WTC11 (cell line): ENCODE measurements at regions not wholly inside any gene's neighbourhood (a gene's known extent, or its start where the extent isn't known, plus 50 kb on each side); places are given as distances from the start of the nearest gene placed in this dataset.

Source experiments
- ATAC-seq: fragments of 200-7000 bp; cut with Tn5 transposase; 2 replicates; pipeline ENCODE4 v1.10.0; 2021; ENCODE audit warnings: mild to moderate bottlenecking, moderate library complexity
- CTCF ChIA-PET: fragments of 300-600 bp; sonication (Branson Sonifier 250); formaldehyde crosslinking; loops from one replicate; lab custom pipeline; 2021; ENCODE audit warnings: antibody characterized with exemption; lab: Charles Lee
- POLR2A ChIA-PET: fragments of 350-600 bp; sonication (Branson Sonifier 250); formaldehyde crosslinking; loops from one replicate; lab custom pipeline; 2021; ENCODE audit warnings: antibody characterized with exemption; lab: Charles Lee
- DNase-seq: peaks from one replicate; pipeline ENCODE4 v3.0.0; 2021; ENCODE audit warnings: low spot score
- H3K27ac Mint-ChIP-seq: 2 replicates; pipeline ENCODE4 v1.8.0; 2021; ENCODE audit warnings: mixed read lengths
- H3K27me3 Mint-ChIP-seq: 2 replicates; pipeline ENCODE4 v1.8.0; 2021; ENCODE audit warnings: low read depth, mild to moderate bottlenecking, moderate library complexity, mixed read lengths
- H3K36me3 Mint-ChIP-seq: 2 replicates; pipeline ENCODE4 v1.8.0; 2021; ENCODE audit warnings: mixed read lengths
- H3K4me1 Mint-ChIP-seq: 2 replicates; pipeline ENCODE4 v1.8.0; 2022; ENCODE audit warnings: mixed read lengths
- H3K4me3 Mint-ChIP-seq: 2 replicates; pipeline ENCODE4 v1.8.0; 2021; ENCODE audit warnings: mild to moderate bottlenecking, moderate library complexity, mixed read lengths
- H3K9me3 Mint-ChIP-seq: 2 replicates; pipeline ENCODE4 v1.8.0; 2021; ENCODE audit warnings: mixed read lengths
- AR ChIP-seq: fragments of 250-450 bp; sonication (Bioruptor Pico); IDR thresholded peaks from 2 replicates; pipeline ENCODE4 v1.9.0; 2021; ENCODE audit warnings: mild to moderate bottlenecking
- ATF1 ChIP-seq: sonication (generic); formaldehyde crosslinking; IDR thresholded peaks from 2 replicates; pipeline ENCODE4 v1.8.1; 2023; ENCODE audit warnings: mild to moderate bottlenecking, moderate library complexity, missing genetic modification reagents
- CBFB ChIP-seq: sonication (generic); formaldehyde crosslinking; IDR thresholded peaks from 2 replicates; pipeline ENCODE4 v1.8.1; 2022; ENCODE audit warnings: mild to moderate bottlenecking, low read depth, missing genetic modification reagents
- CREM ChIP-seq: sonication (generic); formaldehyde crosslinking; IDR thresholded peaks from 2 replicates; pipeline ENCODE4 v1.8.1; 2022; ENCODE audit warnings: mild to moderate bottlenecking, missing genetic modification reagents, moderate library complexity
- E2F1 ChIP-seq: sonication (generic); formaldehyde crosslinking; IDR thresholded peaks from 2 replicates; pipeline ENCODE4 v1.8.0; 2022; ENCODE audit warnings: mild to moderate bottlenecking, missing genetic modification reagents
- ETV6 ChIP-seq: sonication (generic); formaldehyde crosslinking; IDR thresholded peaks from 2 replicates; pipeline ENCODE4 v1.8.1; 2022; ENCODE audit warnings: mild to moderate bottlenecking, missing genetic modification reagents
- FOXP4 ChIP-seq: sonication (generic); formaldehyde crosslinking; IDR thresholded peaks from 2 replicates; pipeline ENCODE4 v1.8.0; 2022; ENCODE audit warnings: mild to moderate bottlenecking, missing genetic modification reagents
- GTF2I ChIP-seq: fragments of 250-450 bp; sonication (Bioruptor Pico); conservative IDR thresholded peaks from 2 replicates; pipeline ENCODE4 v1.4.0; 2021; ENCODE audit warnings: mild to moderate bottlenecking
- MLX ChIP-seq: sonication (generic); formaldehyde crosslinking; IDR thresholded peaks from 2 replicates; pipeline ENCODE4 v1.8.1; 2023; ENCODE audit warnings: mild to moderate bottlenecking, missing genetic modification reagents, moderate library complexity
- NFATC4 ChIP-seq: fragments of 250-450 bp; sonication (Bioruptor Pico); IDR thresholded peaks from 2 replicates; pipeline ENCODE4 v1.9.0; 2021; ENCODE audit warnings: mild to moderate bottlenecking
- NR2C2 ChIP-seq: sonication (generic); formaldehyde crosslinking; IDR thresholded peaks from 2 replicates; pipeline ENCODE4 v1.8.0; 2022; ENCODE audit warnings: mild to moderate bottlenecking, missing genetic modification reagents
- PRDM15 ChIP-seq: sonication (generic); formaldehyde crosslinking; IDR thresholded peaks from 2 replicates; pipeline ENCODE4 v1.8.0; 2022; ENCODE audit warnings: missing genetic modification reagents
- RORB ChIP-seq: fragments of 250-450 bp; sonication (Bioruptor Pico); IDR thresholded peaks from 2 replicates; pipeline ENCODE4 v1.9.0; 2021; ENCODE audit warnings: mild to moderate bottlenecking
- TEAD4 ChIP-seq: sonication (generic); formaldehyde crosslinking; IDR thresholded peaks from 2 replicates; pipeline ENCODE4 v1.8.0; 2022; ENCODE audit warnings: mild to moderate bottlenecking, missing genetic modification reagents
- ZNF138 ChIP-seq: sonication (generic); formaldehyde crosslinking; conservative IDR thresholded peaks from 2 replicates; pipeline ENCODE4 v1.8.1; 2022; ENCODE audit warnings: mild to moderate bottlenecking, moderate library complexity, missing genetic modification reagents
- ZNF232 ChIP-seq: sonication (generic); formaldehyde crosslinking; IDR thresholded peaks from 2 replicates; pipeline ENCODE4 v1.8.0; 2022; ENCODE audit warnings: mild to moderate bottlenecking, missing genetic modification reagents
- ZNF396 ChIP-seq: fragments of 250-450 bp; sonication (Bioruptor Pico); IDR thresholded peaks from 2 replicates; pipeline ENCODE4 v1.8.0; 2021; ENCODE audit warnings: mild to moderate bottlenecking, moderate library complexity, borderline replicate concordance

GRCh38 chr2:180219491-180219890, 212.4 kb upstream of the CWC22 start:
- ChIA-PET POLR2A (no interaction called here), CTCF (no interaction called here)
- no peak for TF ChIP-seq CBFB (CRISPR knock-in tag)
- TF ChIP-seq ZNF232 (CRISPR knock-in tag), result no peak
- TF ChIP-seq GTF2I, result no peak
- TF ChIP-seq E2F1 (CRISPR knock-in tag), result no peak
- TF ChIP-seq AR (CRISPR knock-in tag), result no peak
- TF ChIP-seq RORB (CRISPR knock-in tag), result no peak
- TF ChIP-seq ATF1 (CRISPR knock-in tag), result no peak
- TF ChIP-seq ETV6 (CRISPR knock-in tag), result no peak
- TF ChIP-seq NR2C2 (CRISPR knock-in tag), result no peak
- no peak for TF ChIP-seq CREM (CRISPR knock-in tag)
- no peak for TF ChIP-seq PRDM15
- no peak for TF ChIP-seq ZNF396 (CRISPR knock-in tag)
- H3K36me3 Mint-ChIP-seq, result peaks cover 18% of the 10 kb centered on the region
- no peak overlapping the region for H3K4me3 Mint-ChIP-seq
- no peak overlapping the region for H3K27ac Mint-ChIP-seq
- H3K9me3 Mint-ChIP-seq, result peaks cover 38% of the 10 kb centered on the region
- H3K27me3 Mint-ChIP-seq, result no peaks in the 10 kb centered on the region
- ATAC-seq (no peak), DNase-seq (no peak)
- H3K4me1 Mint-ChIP-seq, result no peaks in the 10 kb centered on the region

- no peak for DNase-seq
- H3K4me1 Mint-ChIP-seq, result peaks cover 9% of the 10 kb centered on the region; the same call in 1 of the 2 replicates
- TF ChIP-seq FOXP4, result no peak
- TF ChIP-seq MLX (CRISPR knock-in tag), result no peak
- no peak for TF ChIP-seq TEAD4 (CRISPR knock-in tag)
- no peak for TF ChIP-seq ZNF138
- no peak for TF ChIP-seq NFATC4 (CRISPR knock-in tag)
- POLR2A ChIA-PET, result no interaction called here
- H3K36me3 Mint-ChIP-seq, result no peaks in the 10 kb centered on the region
- CTCF ChIA-PET, result no interaction called here
- H3K27ac Mint-ChIP-seq, result no peak overlapping the region
- H3K9me3 Mint-ChIP-seq, result no peaks in the 10 kb centered on the region
- ATAC-seq, result no peak
- H3K4me3 Mint-ChIP-seq, result no peak overlapping the region
- H3K27me3 Mint-ChIP-seq, result no peaks in the 10 kb centered on the region
These were observed 201.7 kb upstream of the CWC22 start for GRCh38 chr2:180208841-180209240.
